GDM1 (cell line): ENCODE measurements at regions not wholly inside any gene's neighbourhood (a gene's known extent, or its start where the extent isn't known, plus 50 kb on each side); places are given as distances from the start of the nearest gene placed in this dataset.
"Not testable (repeated sequence)": the region's sequence is repeated elsewhere in the genome, so short reads cannot be mapped to it uniquely, and the experiment has no call there.

Source experiments
- DNase-seq: peaks from one replicate; lab custom pipeline; 2025; lab: John Stamatoyannopoulos, UW

- peak; percentile 65 for DNase-seq
These were observed 66.1 kb upstream of the RHOU start for GRCh38 chr1:228669242-228669585.

DNA sequence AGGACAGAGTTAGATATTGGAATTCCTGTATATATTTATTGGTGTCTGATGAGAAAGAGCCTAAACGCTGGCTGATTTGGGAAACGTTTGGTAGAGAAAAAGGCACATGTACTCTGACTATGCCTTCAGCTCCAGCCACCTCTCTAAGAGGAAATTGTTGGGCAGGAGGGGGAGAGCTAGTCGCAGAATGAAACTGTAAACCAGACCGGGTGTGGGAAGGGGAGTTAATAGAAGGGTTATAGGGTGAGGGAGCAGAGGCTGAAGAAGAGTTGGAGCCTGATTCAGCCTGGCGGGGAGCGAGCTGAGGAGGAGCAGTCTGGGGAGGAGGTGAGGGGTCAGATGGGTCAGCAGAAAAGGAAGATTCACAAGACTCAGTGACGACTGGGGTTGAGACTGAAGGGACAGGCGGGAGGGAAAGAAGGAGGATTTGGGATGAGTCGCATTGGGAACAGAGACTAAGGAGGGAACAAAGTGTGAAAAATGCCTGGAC, 54.2 kb upstream of the RHOU start:
- not testable (repeated sequence) for DNase-seq

- no peak for DNase-seq
These were observed 51.9 kb upstream of the RHOU start for GRCh38 chr1:228683428-228683827.

- peak; percentile 14 for DNase-seq
These were observed 50.7 kb upstream of the RHOU start for GRCh38 chr1:228684607-228685006.

GRCh38 chr1:228685081-228685660, 50.1 kb upstream of the RHOU start:
- no peak for DNase-seq
